ENCODE measurements at regions not wholly inside any gene's neighbourhood (a gene's known extent, or its start where the extent isn't known, plus 50 kb on each side); places are given as distances from the start of the nearest gene placed in this dataset.

DNA sequence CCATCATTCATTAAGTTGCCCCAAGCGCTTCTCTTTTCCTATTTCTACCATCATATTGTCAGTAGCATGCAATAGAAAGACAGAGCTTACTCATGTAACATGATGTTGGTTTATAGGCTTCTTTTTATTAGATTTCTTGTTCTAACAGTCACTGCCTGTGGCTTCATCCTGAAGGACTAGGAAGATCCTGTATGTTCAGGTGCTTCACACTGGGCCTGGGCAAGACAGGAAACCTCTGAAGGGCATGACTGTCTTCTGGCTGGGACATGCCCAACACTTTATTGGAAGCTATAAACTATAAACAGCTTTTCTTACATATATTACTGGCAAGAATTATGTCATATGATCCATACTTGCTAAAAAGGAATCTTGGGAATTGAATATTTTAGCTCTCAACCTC, 258.4 kb upstream of the AKR1E2 start:
- TF ChIP-seq, protein P1, sequence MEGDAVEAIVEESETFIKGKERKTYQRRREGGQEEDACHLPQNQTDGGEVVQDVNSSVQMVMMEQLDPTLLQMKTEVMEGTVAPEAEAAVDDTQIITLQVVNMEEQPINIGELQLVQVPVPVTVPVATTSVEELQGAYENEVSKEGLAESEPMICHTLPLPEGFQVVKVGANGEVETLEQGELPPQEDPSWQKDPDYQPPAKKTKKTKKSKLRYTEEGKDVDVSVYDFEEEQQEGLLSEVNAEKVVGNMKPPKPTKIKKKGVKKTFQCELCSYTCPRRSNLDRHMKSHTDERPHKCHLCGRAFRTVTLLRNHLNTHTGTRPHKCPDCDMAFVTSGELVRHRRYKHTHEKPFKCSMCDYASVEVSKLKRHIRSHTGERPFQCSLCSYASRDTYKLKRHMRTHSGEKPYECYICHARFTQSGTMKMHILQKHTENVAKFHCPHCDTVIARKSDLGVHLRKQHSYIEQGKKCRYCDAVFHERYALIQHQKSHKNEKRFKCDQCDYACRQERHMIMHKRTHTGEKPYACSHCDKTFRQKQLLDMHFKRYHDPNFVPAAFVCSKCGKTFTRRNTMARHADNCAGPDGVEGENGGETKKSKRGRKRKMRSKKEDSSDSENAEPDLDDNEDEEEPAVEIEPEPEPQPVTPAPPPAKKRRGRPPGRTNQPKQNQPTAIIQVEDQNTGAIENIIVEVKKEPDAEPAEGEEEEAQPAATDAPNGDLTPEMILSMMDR (conservative IDR thresholded peaks at IDR 0.05): no peak
- no peak for TF ChIP-seq EZH2 (IDR thresholded peaks at IDR 0.05; ENCODE audit: low read depth)
